GM21367 (cell line): ENCODE measurements at regions not wholly inside any gene's neighbourhood (a gene's known extent, or its start where the extent isn't known, plus 50 kb on each side); places are given as distances from the start of the nearest gene placed in this dataset.

ENCODE experiments used
- ATAC-seq: cut with Tn5 transposase; IDR thresholded peaks from one replicate; pipeline ENCODE4 v1.9.1; 2021; ENCODE audit not compliant: unreplicated experiment

- no peak for ATAC-seq
Measured at GRCh38 chr5:129821477-129822131, 73.7 kb downstream of the MINAR2 start.

- ATAC-seq = no peak
Measured at GRCh38 chr5:129830288-129830687, 74.0 kb upstream of the CHSY3 start.

GRCh38 chr5:129836321-129836720 is 67.9 kb upstream of the CHSY3 start:
- ATAC-seq = no peak

- no peak for ATAC-seq
Measured at GRCh38 chr5:129844764-129845163, 59.5 kb upstream of the CHSY3 start.

GRCh38 chr5:129852747-129853352 is 51.4 kb upstream of the CHSY3 start:
- peak; percentile 99 for ATAC-seq

- no peak for ATAC-seq
Measured at GRCh38 chr5:129853588-129853987, 50.7 kb upstream of the CHSY3 start.
